OCI-LY1 (cell line): ENCODE measurements at regions not wholly inside any gene's neighbourhood (a gene's known extent, or its start where the extent isn't known, plus 50 kb on each side); places are given as distances from the start of the nearest gene placed in this dataset.

ENCODE experiments used
- H2AFZ ChIP-seq: fragments of 200-600 bp; sonication (generic), shearing (Covaris generic); 2 replicates; pipeline ENCODE4 v1.6.0; 2014; ENCODE audit warnings: antibody characterized with exemption, mild to moderate bottlenecking, low read length
- H3F3A ChIP-seq: fragments of 200-600 bp; sonication (generic), shearing (Covaris generic); 2 replicates; pipeline ENCODE4 v1.6.0; 2014; ENCODE audit warnings: mild to moderate bottlenecking, antibody characterized with exemption, low read length, moderate library complexity; ENCODE audit not compliant: insufficient read depth
- H3K27ac ChIP-seq: fragments of 200-600 bp; sonication (generic); 2 replicates; pipeline ENCODE4 v1.5.1; 2014; ENCODE audit warnings: low read length, mixed run types, mild to moderate bottlenecking, low read depth; ENCODE audit not compliant: poor library complexity, severe bottlenecking
- H3K27me3 ChIP-seq: fragments of 200-600 bp; sonication (generic); 2 replicates; pipeline ENCODE4 v1.6.0; 2014; ENCODE audit warnings: antibody characterized with exemption, mild to moderate bottlenecking, low read length, moderate library complexity; ENCODE audit not compliant: insufficient read depth
- H3K36me3 ChIP-seq: fragments of 200-600 bp; sonication (generic); 2 replicates; pipeline ENCODE4 v1.6.1; 2014; ENCODE audit warnings: mild to moderate bottlenecking, antibody characterized with exemption, low read length, moderate library complexity, mixed read lengths; ENCODE audit not compliant: insufficient read depth
- H3K4me1 ChIP-seq: fragments of 200-600 bp; sonication (generic); 2 replicates; pipeline ENCODE4 v1.5.1; 2014; ENCODE audit warnings: mild to moderate bottlenecking, low read length, moderate library complexity; ENCODE audit not compliant: insufficient read depth, severe bottlenecking
- H3K4me2 ChIP-seq: fragments of 200-600 bp; sonication (generic), shearing (Covaris generic); 2 replicates; pipeline ENCODE4 v1.6.1; 2014; ENCODE audit warnings: low read length
- H3K4me3 ChIP-seq: fragments of 200-600 bp; sonication (generic); 2 replicates; pipeline ENCODE4 v1.5.1; 2014; ENCODE audit warnings: low read length, low read depth, mild to moderate bottlenecking, mixed read lengths; ENCODE audit not compliant: poor library complexity, severe bottlenecking
- H3K79me2 ChIP-seq: fragments of 200-600 bp; shearing (Covaris generic); 2 replicates; pipeline ENCODE4 v1.6.1; 2016; ENCODE audit warnings: mixed run types, low read length, mixed read lengths; ENCODE audit not compliant: insufficient read depth
- H3K9ac ChIP-seq: fragments of 200-600 bp; sonication (generic), shearing (Covaris generic); 2 replicates; pipeline ENCODE4 v1.6.1; 2014; ENCODE audit warnings: mild to moderate bottlenecking, low read length, mixed read lengths
- H3K9me2 ChIP-seq: fragments of 200-600 bp; sonication (generic), shearing (Covaris generic); 2 replicates; pipeline ENCODE4 v1.6.1; 2014; ENCODE audit warnings: low read depth, mild to moderate bottlenecking, low read length, mixed read lengths
- H3K9me3 ChIP-seq: fragments of 200-600 bp; shearing (Covaris generic); 2 replicates; pipeline ENCODE4 v1.6.1; 2014; ENCODE audit warnings: low read length, mixed read lengths
- H4K20me1 ChIP-seq: fragments of 200-600 bp; sonication (generic), shearing (Covaris generic); 2 replicates; pipeline ENCODE4 v1.6.0; 2016; ENCODE audit warnings: mild to moderate bottlenecking, low read length; ENCODE audit not compliant: insufficient read depth
- CTCF ChIP-seq: fragments of 200-600 bp; sonication (generic), shearing (Covaris generic); IDR thresholded peaks from 2 replicates; pipeline ENCODE4 v1.5.1; 2017; ENCODE audit warnings: mild to moderate bottlenecking, antibody characterized with exemption, low read length, moderate library complexity, mixed read lengths
- EZH2 ChIP-seq: fragments of 200-600 bp; sonication (generic), shearing (Covaris generic); IDR thresholded peaks from 2 replicates; pipeline ENCODE4 v1.8.0; 2017; ENCODE audit warnings: borderline replicate concordance, mixed run types, mild to moderate bottlenecking, antibody characterized with exemption, low read length, moderate library complexity, mixed read lengths

- TF ChIP-seq CTCF (no peak), EZH2 (no peak)
- Histone ChIP-seq H3F3A (no peaks in the 10 kb centered on the region), H3K9me2 (no peaks in the 10 kb centered on the region), H2AFZ (no peak overlapping the region), H3K9ac (no peak overlapping the region), H4K20me1 (no peaks in the 10 kb centered on the region), H3K36me3 (no peaks in the 10 kb centered on the region), H3K4me1 (no peaks in the 10 kb centered on the region), H3K4me2 (no peak overlapping the region), H3K4me3 (no peak overlapping the region), H3K27me3 (no peaks in the 10 kb centered on the region), H3K9me3 (no peaks in the 10 kb centered on the region), H3K27ac (no peak overlapping the region), H3K79me2 (no peaks in the 10 kb centered on the region)
These were observed 89.8 kb upstream of the NEUROD1 start for GRCh38 chr2:181770150-181770549.

GRCh38 chr2:181771356-181771755 lies 91.0 kb upstream of the NEUROD1 start:
- H3K27me3 ChIP-seq, result no peaks in the 10 kb centered on the region
- H3K27ac ChIP-seq, result no peak overlapping the region

GRCh38 chr2:181772334-181772733 lies 92.0 kb upstream of the NEUROD1 start:
- H3K4me1 ChIP-seq, result no peaks in the 10 kb centered on the region
- no peaks in the 10 kb centered on the region for H3K9me2 ChIP-seq
- no peaks in the 10 kb centered on the region for H3F3A ChIP-seq
- H3K27ac ChIP-seq, result no peak overlapping the region
- no peak overlapping the region for H3K4me3 ChIP-seq
- H3K4me2 ChIP-seq, result no peak overlapping the region
- H3K79me2 ChIP-seq, result no peaks in the 10 kb centered on the region
- no peaks in the 10 kb centered on the region for H4K20me1 ChIP-seq
- TF ChIP-seq EZH2 (no peak), CTCF (no peak)
- H3K27me3 ChIP-seq, result no peaks in the 10 kb centered on the region
- H3K36me3 ChIP-seq, result no peaks in the 10 kb centered on the region
- no peak overlapping the region for H3K9ac ChIP-seq
- H3K9me3 ChIP-seq, result no peaks in the 10 kb centered on the region
- no peak overlapping the region for H2AFZ ChIP-seq

More at GRCh38 chr2:181771356-181771755, 91.0 kb upstream of the NEUROD1 start:
- no peak overlapping the region for H3K9ac ChIP-seq
- TF ChIP-seq EZH2 (no peak), CTCF (no peak)
- H3K4me3 ChIP-seq, result no peak overlapping the region
- no peaks in the 10 kb centered on the region for H4K20me1 ChIP-seq
- no peaks in the 10 kb centered on the region for H3K36me3 ChIP-seq
- no peak overlapping the region for H3K4me2 ChIP-seq
- H3K9me2 ChIP-seq, result no peaks in the 10 kb centered on the region
- H3K79me2 ChIP-seq, result no peaks in the 10 kb centered on the region
- no peaks in the 10 kb centered on the region for H3K4me1 ChIP-seq
- H2AFZ ChIP-seq, result no peak overlapping the region
- no peaks in the 10 kb centered on the region for H3K9me3 ChIP-seq
- H3F3A ChIP-seq, result no peaks in the 10 kb centered on the region
